HepG2 (cell line): ENCODE measurements at regions not wholly inside any gene's neighbourhood (a gene's known extent, or its start where the extent isn't known, plus 50 kb on each side); places are given as distances from the start of the nearest gene placed in this dataset.

Experiments
- ATAC-seq: fragments of 200-7000 bp; cut with Tn5 transposase; 3 replicates; pipeline ENCODE4 v1.9.1; 2020; ENCODE audit warnings: mild to moderate bottlenecking, moderate library complexity
- BruUV-seq: library from RNA; stranded (reverse); fragments of 400-500 nt; replicated peaks from 2 replicates; lab custom pipeline; 2021; lab: Mats Ljungman, UMichigan
- CTCF ChIA-PET: fragments of 300-600 bp; formaldehyde crosslinking; extraction: SDS; loops from one replicate; lab custom pipeline; 2021; ENCODE audit warnings: low total read pairs, inconsistent platforms, low intra/inter-chr PET ratio; lab: Yijun Ruan, JAX
- POLR2A ChIA-PET: fragments of 350-600 bp; sonication (Branson Sonifier 250); formaldehyde crosslinking; loops from one replicate; lab custom pipeline; 2020; ENCODE audit warnings: antibody characterized with exemption, inconsistent platforms; lab: Yijun Ruan, JAX
- DNase-seq: peaks from one replicate; pipeline ENCODE4 v3.0.0-alpha.2; 2015; ENCODE audit warnings: low spot score
- FAIRE-seq: peaks from 3 replicates; lab custom pipeline; 2011; peaks lifted over from hg19 to GRCh38; lab: Jason Lieb, UNC
- H2AFZ ChIP-seq: one replicate; pipeline ENCODE4 v1.6.1; 2011; ENCODE audit warnings: low read length, inconsistent platforms
- H3K27ac ChIP-seq: fragments of 300-600 bp; 3 replicates; pipeline ENCODE4 v1.8.0; 2011; ENCODE audit warnings: mixed run types, mild to moderate bottlenecking, mixed read lengths, low read length, inconsistent platforms; ENCODE audit not compliant: insufficient read depth; ENCODE audit errors: extremely low read length
- H3K27me3 ChIP-seq, 2 experiments: fragments of 200-600 bp in 1 of 2; 2 replicates in 1 of 2; 3 replicates in 1 of 2; pipeline versions ENCODE4 v1.6.0 to v1.8.0; 2011; ENCODE audit warnings: low read length in 2 of 2, mild to moderate bottlenecking in 2 of 2, moderate library complexity in 2 of 2, inconsistent platforms in 1 of 2; ENCODE audit not compliant: insufficient read depth in 2 of 2, control insufficient read depth in 1 of 2
- H3K36me3 ChIP-seq, 2 experiments: fragments of 200-600 bp in 1 of 2; replicated peaks in 1 of 2; 2 replicates in 1 of 2; 3 replicates in 1 of 2; pipeline versions ENCODE4 v1.5.1 to v1.8.0; 2011; ENCODE audit warnings: low read length in 2 of 2, inconsistent platforms in 1 of 2; ENCODE audit not compliant: insufficient read depth in 2 of 2, control insufficient read depth in 1 of 2
- H3K4me1 ChIP-seq: 2 replicates; pipeline ENCODE4 v1.5.1; 2012; ENCODE audit warnings: low read length, inconsistent platforms; ENCODE audit not compliant: insufficient read depth
- H3K4me2 ChIP-seq: 2 replicates; pipeline ENCODE4 v1.6.0; 2011; ENCODE audit warnings: low read depth, low read length, inconsistent platforms
- H3K4me3 ChIP-seq, 3 experiments: fragments of 200-600 bp in 1 of 3; sonication (generic), shearing (Covaris generic) in 1 of 3; replicated peaks in 1 of 3; 2 replicates each; pipeline ENCODE4 v1.5.1; 2011 to 2016; ENCODE audit warnings: low read length in 3 of 3, inconsistent platforms in 2 of 3, low read depth in 2 of 3, mild to moderate bottlenecking in 2 of 3, control low read depth in 1 of 3, mixed read lengths in 1 of 3; ENCODE audit not compliant: insufficient read depth in 1 of 3
- H3K79me2 ChIP-seq: one replicate; pipeline ENCODE4 v1.6.1; 2011; ENCODE audit warnings: low read length, inconsistent platforms; ENCODE audit not compliant: insufficient read depth
- H3K9ac ChIP-seq: 2 replicates; pipeline ENCODE4 v1.6.0; 2011; ENCODE audit warnings: mild to moderate bottlenecking, low read depth, low read length, inconsistent platforms; ENCODE audit not compliant: insufficient read depth
- H3K9me3 ChIP-seq: 2 replicates; pipeline ENCODE4 v1.5.1; 2012; ENCODE audit warnings: mild to moderate bottlenecking, low read length
- H4K20me1 ChIP-seq: 2 replicates; pipeline ENCODE4 v1.6.0; 2011; ENCODE audit warnings: inconsistent platforms, mild to moderate bottlenecking, low read length, moderate library complexity; ENCODE audit not compliant: insufficient read depth
- CBX1 ChIP-seq: IDR thresholded peaks from one replicate; pipeline ENCODE4 v1.6.1; 2016; ENCODE audit warnings: antibody characterized with exemption, low read depth
- NBN ChIP-seq: fragments of 450-650 bp; conservative IDR thresholded peaks from 2 replicates; pipeline ENCODE4 v1.6.1; 2017
- NFRKB ChIP-seq: fragments of 450-650 bp; IDR thresholded peaks from 2 replicates; pipeline ENCODE4 v1.6.1; 2017
- NRL ChIP-seq: sonication (generic); formaldehyde crosslinking; IDR thresholded peaks from 2 replicates; pipeline ENCODE4 v1.5.0; 2020; ENCODE audit warnings: missing genetic modification reagents, mild to moderate bottlenecking, moderate library complexity, borderline replicate concordance
- RFX3 ChIP-seq: IDR thresholded peaks from 2 replicates; pipeline ENCODE4 v1.6.1; 2016; ENCODE audit warnings: missing biosample characterization, missing genetic modification reagents
- ZBTB7A ChIP-seq: sonication (generic); formaldehyde crosslinking; IDR thresholded peaks from 2 replicates; pipeline ENCODE4 v1.8.0; 2022; ENCODE audit warnings: mild to moderate bottlenecking, missing genetic modification reagents
- WGBS: methylation state at CpG from one replicate; pipeline ENCODE4 v1.1.6; 2017; ENCODE audit warnings: low lambda C conversion rate; 5-methylcytosine and 5-hydroxymethylcytosine counted together
- in situ Hi-C: cut with HindIII; loops from 2 replicates; pipeline ENCODE4 v1.10.0; 2017; ENCODE audit warnings: low pct_unique_long_range_greater_than_20kb; ENCODE audit not compliant: extremely low pct_ligation_motif_present
- intact Hi-C: fragments of 100-400 bp; cut with micrococcal nuclease; formaldehyde crosslinking; loops from one replicate; pipeline ENCODE4 v1.10.0; 2022; ENCODE audit not compliant: unreplicated experiment
- TF ChIP-seq, protein P1 (sequence below): sonication (generic); formaldehyde crosslinking; conservative IDR thresholded peaks from 2 replicates; pipeline ENCODE4 v1.4.0; 2020; ENCODE audit warnings: missing genetic modification reagents
- TF ChIP-seq, protein P2 (sequence below): sonication (generic); formaldehyde crosslinking; IDR thresholded peaks from 2 replicates; pipeline ENCODE4 v1.4.0; 2020; ENCODE audit warnings: missing genetic modification reagents
- TF ChIP-seq, protein P3 (sequence below): sonication (generic); formaldehyde crosslinking; IDR thresholded peaks from 2 replicates; pipeline ENCODE4 v1.8.0; 2022; ENCODE audit warnings: missing genetic modification reagents, mild to moderate bottlenecking, moderate library complexity, borderline replicate concordance
- TF ChIP-seq, protein P4 (sequence below): sonication (generic); formaldehyde crosslinking; IDR thresholded peaks from 2 replicates; pipeline ENCODE4 v1.5.0; 2020; ENCODE audit warnings: missing genetic modification reagents
- TF ChIP-seq, protein P5 (sequence below): IDR thresholded peaks from 2 replicates; pipeline ENCODE4 v1.6.1; 2016; ENCODE audit warnings: low read depth, borderline replicate concordance
- TF ChIP-seq, protein P6 (sequence below): sonication (generic); formaldehyde crosslinking; IDR thresholded peaks from 2 replicates; pipeline ENCODE4 v1.8.1; 2023; ENCODE audit warnings: missing genetic modification reagents, inconsistent platforms, borderline replicate concordance

DNA sequence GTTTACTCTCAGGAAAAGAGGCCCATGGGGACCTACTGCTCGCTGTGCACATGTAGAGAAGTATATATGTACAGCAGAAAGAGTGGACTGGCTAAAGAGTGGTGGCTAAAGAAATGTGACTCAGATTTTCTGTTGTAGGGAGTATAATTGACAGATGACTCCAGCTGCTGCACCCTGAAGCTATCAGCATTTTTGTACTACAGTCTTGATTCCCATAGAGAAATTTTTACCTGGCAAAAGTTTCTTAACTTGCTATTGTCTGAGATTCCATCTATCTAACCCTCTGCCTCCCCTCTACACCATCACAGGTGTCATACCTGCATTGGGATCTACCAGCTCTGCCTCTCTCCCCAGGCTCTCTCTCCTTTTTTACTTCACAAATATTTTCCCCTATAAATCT lies 296.0 kb upstream of the KYNU start:
- Histone ChIP-seq H3K27ac (no peak overlapping the region), H3K9me3 (no peaks in the 10 kb centered on the region), H2AFZ (no peak overlapping the region), H3K9ac (no peak overlapping the region), H4K20me1 (no peaks in the 10 kb centered on the region), H3K4me3 (no peak overlapping the region), H3K4me2 (no peak overlapping the region)
- in situ Hi-C loops (no loop called here), intact Hi-C loops (no loop called here)
- POLR2A ChIA-PET = no interaction called here
- no peak for DNase-seq
- WGBS = 5% methylated on average over 1 of the region's 1 CpG
- TF ChIP-seq NBN (no peak), RFX3 (no peak), ZBTB7A (no peak), NRL (CRISPR knock-in tag) (no peak), NFRKB (no peak), CBX1 (no peak)
- TF ChIP-seq, protein P1, sequence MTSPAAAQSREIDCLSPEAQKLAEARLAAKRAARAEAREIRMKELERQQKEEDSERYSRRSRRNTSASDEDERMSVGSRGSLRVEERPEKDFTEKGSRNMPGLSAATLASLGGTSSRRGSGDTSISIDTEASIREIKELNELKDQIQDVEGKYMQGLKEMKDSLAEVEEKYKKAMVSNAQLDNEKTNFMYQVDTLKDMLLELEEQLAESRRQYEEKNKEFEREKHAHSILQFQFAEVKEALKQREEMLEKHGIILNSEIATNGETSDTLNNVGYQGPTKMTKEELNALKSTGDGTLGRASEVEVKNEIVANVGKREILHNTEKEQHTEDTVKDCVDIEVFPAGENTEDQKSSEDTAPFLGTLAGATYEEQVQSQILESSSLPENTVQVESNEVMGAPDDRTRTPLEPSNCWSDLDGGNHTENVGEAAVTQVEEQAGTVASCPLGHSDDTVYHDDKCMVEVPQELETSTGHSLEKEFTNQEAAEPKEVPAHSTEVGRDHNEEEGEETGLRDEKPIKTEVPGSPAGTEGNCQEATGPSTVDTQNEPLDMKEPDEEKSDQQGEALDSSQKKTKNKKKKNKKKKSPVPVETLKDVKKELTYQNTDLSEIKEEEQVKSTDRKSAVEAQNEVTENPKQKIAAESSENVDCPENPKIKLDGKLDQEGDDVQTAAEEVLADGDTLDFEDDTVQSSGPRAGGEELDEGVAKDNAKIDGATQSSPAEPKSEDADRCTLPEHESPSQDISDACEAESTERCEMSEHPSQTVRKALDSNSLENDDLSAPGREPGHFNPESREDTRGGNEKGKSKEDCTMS (CRISPR knock-in tag) = no peak
- TF ChIP-seq, protein P2, sequence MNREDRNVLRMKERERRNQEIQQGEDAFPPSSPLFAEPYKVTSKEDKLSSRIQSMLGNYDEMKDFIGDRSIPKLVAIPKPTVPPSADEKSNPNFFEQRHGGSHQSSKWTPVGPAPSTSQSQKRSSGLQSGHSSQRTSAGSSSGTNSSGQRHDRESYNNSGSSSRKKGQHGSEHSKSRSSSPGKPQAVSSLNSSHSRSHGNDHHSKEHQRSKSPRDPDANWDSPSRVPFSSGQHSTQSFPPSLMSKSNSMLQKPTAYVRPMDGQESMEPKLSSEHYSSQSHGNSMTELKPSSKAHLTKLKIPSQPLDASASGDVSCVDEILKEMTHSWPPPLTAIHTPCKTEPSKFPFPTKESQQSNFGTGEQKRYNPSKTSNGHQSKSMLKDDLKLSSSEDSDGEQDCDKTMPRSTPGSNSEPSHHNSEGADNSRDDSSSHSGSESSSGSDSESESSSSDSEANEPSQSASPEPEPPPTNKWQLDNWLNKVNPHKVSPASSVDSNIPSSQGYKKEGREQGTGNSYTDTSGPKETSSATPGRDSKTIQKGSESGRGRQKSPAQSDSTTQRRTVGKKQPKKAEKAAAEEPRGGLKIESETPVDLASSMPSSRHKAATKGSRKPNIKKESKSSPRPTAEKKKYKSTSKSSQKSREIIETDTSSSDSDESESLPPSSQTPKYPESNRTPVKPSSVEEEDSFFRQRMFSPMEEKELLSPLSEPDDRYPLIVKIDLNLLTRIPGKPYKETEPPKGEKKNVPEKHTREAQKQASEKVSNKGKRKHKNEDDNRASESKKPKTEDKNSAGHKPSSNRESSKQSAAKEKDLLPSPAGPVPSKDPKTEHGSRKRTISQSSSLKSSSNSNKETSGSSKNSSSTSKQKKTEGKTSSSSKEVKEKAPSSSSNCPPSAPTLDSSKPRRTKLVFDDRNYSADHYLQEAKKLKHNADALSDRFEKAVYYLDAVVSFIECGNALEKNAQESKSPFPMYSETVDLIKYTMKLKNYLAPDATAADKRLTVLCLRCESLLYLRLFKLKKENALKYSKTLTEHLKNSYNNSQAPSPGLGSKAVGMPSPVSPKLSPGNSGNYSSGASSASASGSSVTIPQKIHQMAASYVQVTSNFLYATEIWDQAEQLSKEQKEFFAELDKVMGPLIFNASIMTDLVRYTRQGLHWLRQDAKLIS (CRISPR knock-in tag) = no peak
- TF ChIP-seq, protein P3, sequence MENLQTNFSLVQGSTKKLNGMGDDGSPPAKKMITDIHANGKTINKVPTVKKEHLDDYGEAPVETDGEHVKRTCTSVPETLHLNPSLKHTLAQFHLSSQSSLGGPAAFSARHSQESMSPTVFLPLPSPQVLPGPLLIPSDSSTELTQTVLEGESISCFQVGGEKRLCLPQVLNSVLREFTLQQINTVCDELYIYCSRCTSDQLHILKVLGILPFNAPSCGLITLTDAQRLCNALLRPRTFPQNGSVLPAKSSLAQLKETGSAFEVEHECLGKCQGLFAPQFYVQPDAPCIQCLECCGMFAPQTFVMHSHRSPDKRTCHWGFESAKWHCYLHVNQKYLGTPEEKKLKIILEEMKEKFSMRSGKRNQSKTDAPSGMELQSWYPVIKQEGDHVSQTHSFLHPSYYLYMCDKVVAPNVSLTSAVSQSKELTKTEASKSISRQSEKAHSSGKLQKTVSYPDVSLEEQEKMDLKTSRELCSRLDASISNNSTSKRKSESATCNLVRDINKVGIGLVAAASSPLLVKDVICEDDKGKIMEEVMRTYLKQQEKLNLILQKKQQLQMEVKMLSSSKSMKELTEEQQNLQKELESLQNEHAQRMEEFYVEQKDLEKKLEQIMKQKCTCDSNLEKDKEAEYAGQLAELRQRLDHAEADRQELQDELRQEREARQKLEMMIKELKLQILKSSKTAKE (CRISPR knock-in tag) = no peak
- TF ChIP-seq, protein P4, sequence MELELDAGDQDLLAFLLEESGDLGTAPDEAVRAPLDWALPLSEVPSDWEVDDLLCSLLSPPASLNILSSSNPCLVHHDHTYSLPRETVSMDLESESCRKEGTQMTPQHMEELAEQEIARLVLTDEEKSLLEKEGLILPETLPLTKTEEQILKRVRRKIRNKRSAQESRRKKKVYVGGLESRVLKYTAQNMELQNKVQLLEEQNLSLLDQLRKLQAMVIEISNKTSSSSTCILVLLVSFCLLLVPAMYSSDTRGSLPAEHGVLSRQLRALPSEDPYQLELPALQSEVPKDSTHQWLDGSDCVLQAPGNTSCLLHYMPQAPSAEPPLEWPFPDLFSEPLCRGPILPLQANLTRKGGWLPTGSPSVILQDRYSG = no peak
- TF ChIP-seq, protein P5, sequence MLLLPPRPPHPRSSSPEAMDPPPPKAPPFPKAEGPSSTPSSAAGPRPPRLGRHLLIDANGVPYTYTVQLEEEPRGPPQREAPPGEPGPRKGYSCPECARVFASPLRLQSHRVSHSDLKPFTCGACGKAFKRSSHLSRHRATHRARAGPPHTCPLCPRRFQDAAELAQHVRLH = no peak
- TF ChIP-seq, protein P6, sequence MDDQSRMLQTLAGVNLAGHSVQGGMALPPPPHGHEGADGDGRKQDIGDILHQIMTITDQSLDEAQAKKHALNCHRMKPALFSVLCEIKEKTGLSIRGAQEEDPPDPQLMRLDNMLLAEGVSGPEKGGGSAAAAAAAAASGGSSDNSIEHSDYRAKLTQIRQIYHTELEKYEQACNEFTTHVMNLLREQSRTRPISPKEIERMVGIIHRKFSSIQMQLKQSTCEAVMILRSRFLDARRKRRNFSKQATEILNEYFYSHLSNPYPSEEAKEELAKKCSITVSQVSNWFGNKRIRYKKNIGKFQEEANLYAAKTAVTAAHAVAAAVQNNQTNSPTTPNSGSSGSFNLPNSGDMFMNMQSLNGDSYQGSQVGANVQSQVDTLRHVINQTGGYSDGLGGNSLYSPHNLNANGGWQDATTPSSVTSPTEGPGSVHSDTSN (CRISPR knock-in tag) = no peak
- TF ChIP-seq, all 625 proteins: peak for 0
- FAIRE-seq (no peak), ATAC-seq (no peak)
- Histone ChIP-seq H3K4me1 (peaks cover 3% of the 10 kb centered on the region), H3K27me3 (no peaks in the 10 kb centered on the region), H3K79me2 (no peaks in the 10 kb centered on the region), H3K36me3 (no peaks in the 10 kb centered on the region)
- CTCF ChIA-PET = no interaction called here
- no TSS peak for BruUV-seq
